Stimulated activated naive CD8-positive, alpha-beta T cell treated with anti-CD3 and anti-CD28 coated beads, Interleukin-15, Interleukin-2, amounts not matched to agents 100 ng/mL and 50 ng/mL, for 24 hours (primary cell): ENCODE measurements at regions not wholly inside any gene's neighbourhood (a gene's known extent, or its start where the extent isn't known, plus 50 kb on each side); places are given as distances from the start of the nearest gene placed in this dataset.

Experiments
- H3K27ac Mint-ChIP-seq: one replicate; pipeline ENCODE4 v1.8.0; 2021; ENCODE audit warnings: mild to moderate bottlenecking, mixed read lengths
- H3K27me3 Mint-ChIP-seq: one replicate; pipeline ENCODE4 v1.8.0; 2021; ENCODE audit warnings: mixed read lengths
- H3K36me3 Mint-ChIP-seq: one replicate; pipeline ENCODE4 v1.8.0; 2021; ENCODE audit warnings: low read depth, mixed read lengths
- H3K4me1 Mint-ChIP-seq: one replicate; pipeline ENCODE4 v1.8.0; 2021; ENCODE audit warnings: low read depth, mixed read lengths
- H3K4me3 Mint-ChIP-seq: one replicate; pipeline ENCODE4 v1.8.0; 2021; ENCODE audit warnings: mild to moderate bottlenecking, mixed read lengths
- H3K9me3 Mint-ChIP-seq: one replicate; pipeline ENCODE4 v1.8.0; 2021; ENCODE audit warnings: mixed read lengths

DNA sequence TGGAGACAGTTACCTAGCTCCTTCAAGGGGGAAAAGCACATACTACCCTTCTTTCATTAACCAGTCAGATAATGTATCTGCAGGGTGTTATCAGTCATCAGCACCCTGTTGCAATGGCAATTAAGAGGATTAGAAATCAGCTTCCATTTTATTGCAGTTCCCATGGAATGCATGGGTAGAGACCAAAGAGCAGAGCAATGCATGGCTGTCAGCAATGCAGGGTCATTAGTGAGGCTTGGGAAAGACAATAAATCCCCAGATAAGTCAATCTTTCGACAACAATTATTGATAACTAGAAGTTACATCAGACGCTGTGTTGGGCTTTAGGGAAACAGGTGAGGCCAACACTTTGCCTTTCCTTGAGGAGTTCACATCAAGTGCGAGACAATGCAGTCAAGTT lies 150.9 kb downstream of the MAFB start:
- Mint-ChIP-seq H3K4me3 (no peak overlapping the region), H3K36me3 (no peaks in the 10 kb centered on the region), H3K9me3 (peaks cover 12% of the 10 kb centered on the region), H3K4me1 (no peaks in the 10 kb centered on the region), H3K27me3 (peaks cover 3% of the 10 kb centered on the region), H3K27ac (no peak overlapping the region)

DNA sequence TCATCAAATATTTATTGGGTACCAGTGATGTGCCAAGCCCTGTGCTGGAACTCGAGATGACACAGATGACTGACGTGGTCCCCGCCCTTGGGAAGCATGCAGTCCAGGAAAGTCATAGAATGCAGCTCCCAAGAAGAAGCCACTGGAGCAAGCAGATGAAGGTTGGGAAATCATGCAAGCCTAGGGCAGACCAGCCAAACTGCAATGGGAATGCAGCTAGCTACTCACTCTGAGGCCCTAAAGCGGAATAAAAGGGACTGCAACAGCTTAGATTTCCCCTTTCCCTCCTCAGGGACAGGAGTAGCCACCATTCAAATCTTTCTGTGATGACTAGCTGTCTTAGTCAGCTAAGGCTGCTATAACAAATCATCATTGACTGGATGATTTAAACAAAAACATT lies 152.2 kb downstream of the MAFB start:
- peaks cover 23% of the 10 kb centered on the region for H3K9me3 Mint-ChIP-seq
- H3K27me3 Mint-ChIP-seq, result peaks cover 3% of the 10 kb centered on the region
- no peaks in the 10 kb centered on the region for H3K4me1 Mint-ChIP-seq
- H3K36me3 Mint-ChIP-seq, result no peaks in the 10 kb centered on the region
- no peak overlapping the region for H3K27ac Mint-ChIP-seq
- H3K4me3 Mint-ChIP-seq, result no peak overlapping the region

DNA sequence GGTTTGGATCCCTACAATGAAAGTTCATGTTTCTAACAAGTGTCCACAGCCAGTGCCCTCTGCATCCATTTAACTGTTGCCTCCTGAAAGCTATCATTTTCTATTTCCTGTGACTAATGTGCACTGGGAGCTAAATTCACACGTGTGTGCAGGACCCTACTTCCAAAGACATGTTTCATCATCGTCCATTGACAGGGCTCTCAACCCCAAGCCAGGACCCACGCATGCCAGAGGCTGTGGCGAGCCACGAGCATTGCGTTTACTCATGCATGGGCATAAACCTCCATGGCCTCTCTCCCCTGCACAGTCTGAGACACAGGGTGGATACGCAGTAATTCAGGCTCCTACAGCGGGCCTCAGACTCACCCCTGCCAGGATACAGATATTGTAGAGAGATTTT lies 153.2 kb downstream of the MAFB start:
- no peak overlapping the region for H3K27ac Mint-ChIP-seq
- no peaks in the 10 kb centered on the region for H3K36me3 Mint-ChIP-seq
- peaks cover 29% of the 10 kb centered on the region for H3K9me3 Mint-ChIP-seq
- no peak overlapping the region for H3K4me3 Mint-ChIP-seq
- no peaks in the 10 kb centered on the region for H3K27me3 Mint-ChIP-seq
- H3K4me1 Mint-ChIP-seq, result no peaks in the 10 kb centered on the region

DNA sequence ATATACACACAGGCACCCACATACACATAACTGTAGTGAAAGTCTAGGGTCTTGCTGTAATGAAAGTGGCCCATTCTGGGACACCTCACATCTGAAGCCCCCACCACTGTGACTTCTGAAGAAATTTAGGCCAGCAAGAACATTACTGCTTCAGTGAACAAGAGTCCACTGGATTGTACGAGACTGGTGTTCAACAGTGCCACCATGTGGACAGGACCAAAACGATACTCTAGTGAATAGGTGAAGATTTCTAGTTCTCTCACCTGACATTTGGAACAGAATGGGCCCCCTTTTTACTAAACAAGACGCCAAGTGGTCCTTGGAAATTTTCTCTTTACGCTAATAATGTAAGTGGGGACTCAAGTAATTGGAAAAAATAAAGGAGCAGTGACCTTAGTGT lies 156.9 kb downstream of the MAFB start:
- Mint-ChIP-seq H3K27ac (no peak overlapping the region), H3K27me3 (no peaks in the 10 kb centered on the region), H3K4me3 (no peak overlapping the region), H3K9me3 (peaks cover 37% of the 10 kb centered on the region), H3K36me3 (no peaks in the 10 kb centered on the region), H3K4me1 (no peaks in the 10 kb centered on the region)

DNA sequence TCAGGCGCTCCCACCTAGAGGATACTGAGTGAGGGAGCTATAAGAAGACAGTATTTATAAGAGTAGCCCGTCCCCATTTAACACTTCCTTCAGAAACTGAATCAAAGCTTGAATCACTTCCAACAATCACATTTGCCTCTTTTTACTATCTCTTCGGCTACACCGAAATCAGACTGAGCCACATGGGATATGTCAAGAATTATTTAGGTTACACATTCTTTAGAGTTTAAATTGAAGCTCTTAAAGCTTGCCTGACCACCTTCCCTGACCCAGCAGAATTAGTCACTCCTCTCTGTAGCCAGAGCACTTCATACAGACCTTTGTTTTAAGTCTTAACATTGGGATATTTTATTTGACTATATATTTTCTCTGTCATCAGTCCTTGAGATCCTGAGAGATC lies 163.7 kb downstream of the MAFB start:
- Mint-ChIP-seq H3K9me3 (peaks cover 4% of the 10 kb centered on the region), H3K27me3 (peaks cover 6% of the 10 kb centered on the region), H3K36me3 (no peaks in the 10 kb centered on the region), H3K4me3 (no peak overlapping the region), H3K27ac (no peak overlapping the region), H3K4me1 (no peaks in the 10 kb centered on the region)

DNA sequence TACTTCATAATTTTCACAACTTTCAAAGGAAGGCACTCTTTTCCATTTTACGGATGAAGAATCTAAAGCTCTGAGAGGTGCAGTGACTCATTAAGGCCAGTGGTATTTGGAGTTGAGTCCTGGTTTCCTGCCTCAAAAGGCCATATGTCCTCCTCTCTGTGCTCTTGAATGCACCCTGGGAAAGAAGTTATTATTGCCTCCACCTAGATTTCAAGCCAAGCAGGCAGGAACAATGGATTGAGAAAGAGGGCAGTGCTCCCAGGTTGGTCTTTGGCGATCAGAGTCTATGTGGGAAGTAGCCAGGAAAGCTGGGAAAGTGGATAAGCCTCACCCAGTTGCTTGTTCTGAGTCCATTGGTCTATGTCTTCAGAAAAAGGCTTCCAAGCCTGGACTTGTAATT lies 165.0 kb downstream of the MAFB start:
- no peak overlapping the region for H3K4me3 Mint-ChIP-seq
- peaks cover 3% of the 10 kb centered on the region for H3K9me3 Mint-ChIP-seq
- H3K36me3 Mint-ChIP-seq, result no peaks in the 10 kb centered on the region
- peaks cover 6% of the 10 kb centered on the region for H3K27me3 Mint-ChIP-seq
- no peak overlapping the region for H3K27ac Mint-ChIP-seq
- no peaks in the 10 kb centered on the region for H3K4me1 Mint-ChIP-seq

DNA sequence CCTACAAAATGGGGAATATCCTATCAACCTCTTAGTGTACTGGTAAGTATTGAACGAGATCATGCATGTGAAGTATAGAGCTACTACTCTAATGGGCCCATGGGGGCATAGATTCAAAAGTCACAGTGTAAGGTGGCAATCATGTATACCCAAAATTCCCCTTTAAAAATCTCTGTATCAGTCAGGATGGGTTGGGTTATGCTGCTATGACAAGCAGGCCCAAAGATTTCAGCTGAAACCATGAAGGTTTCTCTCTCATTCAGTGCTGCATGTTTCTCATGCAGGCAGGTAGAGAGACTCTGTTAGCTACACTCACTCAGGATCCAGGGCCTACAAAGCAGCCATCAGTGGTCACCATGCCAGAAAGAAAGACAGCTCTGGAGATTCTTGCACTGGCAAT lies 166.6 kb downstream of the MAFB start:
- Mint-ChIP-seq H3K9me3 (no peaks in the 10 kb centered on the region), H3K4me3 (no peak overlapping the region), H3K27ac (no peak overlapping the region), H3K4me1 (no peaks in the 10 kb centered on the region), H3K36me3 (no peaks in the 10 kb centered on the region), H3K27me3 (peaks cover 11% of the 10 kb centered on the region)

DNA sequence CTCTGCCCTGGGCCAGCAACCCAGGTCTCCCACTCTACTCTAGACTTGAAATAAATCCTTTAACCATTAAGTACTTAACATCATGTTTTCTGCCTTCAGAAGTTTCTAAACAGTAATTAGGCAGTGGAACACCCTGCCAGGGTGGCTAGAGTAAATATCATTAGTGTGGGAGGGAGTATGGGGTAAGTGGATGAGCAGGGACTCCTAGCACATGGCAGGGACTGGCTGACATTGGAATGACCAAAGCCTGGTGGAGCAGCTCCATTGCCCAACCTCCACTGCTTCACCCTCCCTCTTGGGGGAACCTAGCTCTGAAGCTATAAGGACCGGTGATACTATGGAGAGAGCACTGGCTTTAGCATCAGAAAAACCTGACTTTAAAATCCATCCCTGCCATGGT lies 167.1 kb downstream of the MAFB start:
- Mint-ChIP-seq H3K27ac (no peak overlapping the region), H3K9me3 (no peaks in the 10 kb centered on the region), H3K4me3 (no peak overlapping the region), H3K4me1 (no peaks in the 10 kb centered on the region), H3K36me3 (no peaks in the 10 kb centered on the region), H3K27me3 (peaks cover 11% of the 10 kb centered on the region)

DNA sequence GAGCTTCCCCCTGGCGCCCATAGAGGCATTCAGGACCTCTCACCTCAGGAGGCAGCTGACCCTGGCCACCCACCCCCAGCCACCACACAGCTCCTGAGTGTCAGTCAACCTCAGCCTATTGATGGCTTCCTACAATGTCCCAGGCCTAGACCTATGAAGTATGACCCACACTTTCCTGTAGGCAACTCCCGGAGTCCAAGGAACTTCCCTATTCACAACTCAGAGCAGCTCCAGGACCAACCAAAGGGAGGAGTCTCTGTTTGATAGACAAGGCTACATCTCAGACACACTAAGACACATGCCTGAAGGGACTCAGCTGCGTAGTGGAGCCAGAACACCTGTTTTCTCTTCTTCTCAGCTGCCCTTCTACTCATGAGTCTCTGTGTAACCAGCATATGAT lies 169.1 kb downstream of the MAFB start:
- Mint-ChIP-seq H3K4me3 (no peak overlapping the region), H3K36me3 (no peaks in the 10 kb centered on the region), H3K9me3 (no peaks in the 10 kb centered on the region), H3K27ac (no peak overlapping the region), H3K4me1 (no peaks in the 10 kb centered on the region), H3K27me3 (peaks cover 9% of the 10 kb centered on the region)

DNA sequence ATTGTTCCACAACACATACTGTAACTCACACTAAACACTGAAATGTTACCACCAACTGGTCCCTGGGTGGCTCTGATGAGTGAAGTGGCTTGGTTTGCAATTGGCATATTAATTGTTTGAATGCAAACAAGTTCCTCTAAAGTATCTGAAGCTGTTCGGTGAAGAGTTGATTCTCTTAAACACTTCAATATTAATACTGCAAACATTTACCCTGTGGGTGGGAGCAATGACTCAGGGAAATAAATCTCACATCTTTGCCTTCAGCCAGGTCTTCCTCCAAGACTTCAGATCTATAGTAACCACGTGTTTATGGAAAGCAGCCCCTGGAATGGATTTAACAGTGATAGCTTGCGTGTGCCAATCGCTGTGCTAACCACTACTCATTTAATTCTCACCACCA lies 176.0 kb downstream of the MAFB start:
- Mint-ChIP-seq H3K36me3 (no peaks in the 10 kb centered on the region), H3K4me1 (no peaks in the 10 kb centered on the region), H3K9me3 (no peaks in the 10 kb centered on the region), H3K4me3 (no peak overlapping the region), H3K27me3 (peaks cover 4% of the 10 kb centered on the region), H3K27ac (no peak overlapping the region)

DNA sequence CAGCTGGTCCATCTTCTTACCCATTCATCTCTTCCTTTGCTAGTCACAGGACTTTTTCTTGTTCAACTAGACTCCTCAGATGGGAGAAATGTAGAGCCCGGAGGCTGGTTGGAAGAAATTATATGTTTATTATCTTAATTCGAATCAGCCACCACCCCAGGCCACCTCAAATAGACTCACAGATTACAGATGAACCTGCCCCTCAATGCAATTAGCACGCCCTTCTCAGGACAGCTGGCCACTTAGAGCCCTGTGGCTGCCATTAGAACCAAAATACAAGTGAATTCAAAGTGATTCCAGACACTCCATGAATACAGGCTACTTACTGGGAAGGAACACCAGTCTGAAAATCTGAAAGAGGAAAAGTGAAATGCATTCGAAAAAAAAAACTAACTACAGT lies 176.4 kb downstream of the MAFB start:
- no peaks in the 10 kb centered on the region for H3K9me3 Mint-ChIP-seq
- H3K36me3 Mint-ChIP-seq, result no peaks in the 10 kb centered on the region
- no peak overlapping the region for H3K4me3 Mint-ChIP-seq
- peaks cover under 1% of the 10 kb centered on the region for H3K27me3 Mint-ChIP-seq
- H3K4me1 Mint-ChIP-seq, result no peaks in the 10 kb centered on the region
- no peak overlapping the region for H3K27ac Mint-ChIP-seq

DNA sequence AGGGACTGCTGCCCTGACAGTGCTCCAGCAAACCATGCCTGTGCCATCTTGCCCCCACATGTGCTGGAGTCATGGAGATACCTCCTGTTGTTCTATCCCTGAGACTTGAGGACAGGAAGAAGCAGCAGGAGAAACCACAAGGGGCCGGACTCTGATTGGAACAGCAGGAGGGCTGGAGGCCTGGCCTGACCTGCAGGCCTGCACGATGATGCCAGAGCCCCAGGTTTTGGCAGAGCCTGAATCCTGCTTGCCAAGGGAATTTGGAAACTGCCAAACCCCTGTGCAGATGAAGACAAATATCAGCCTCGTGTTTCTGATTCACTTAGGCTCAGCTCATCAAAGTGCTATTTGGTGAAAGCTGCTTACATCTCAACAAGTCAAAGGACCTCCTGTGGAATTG lies 177.6 kb downstream of the MAFB start:
- Mint-ChIP-seq H3K4me3 (no peak overlapping the region), H3K36me3 (no peaks in the 10 kb centered on the region), H3K9me3 (no peaks in the 10 kb centered on the region), H3K4me1 (no peaks in the 10 kb centered on the region), H3K27ac (no peak overlapping the region), H3K27me3 (no peaks in the 10 kb centered on the region)

DNA sequence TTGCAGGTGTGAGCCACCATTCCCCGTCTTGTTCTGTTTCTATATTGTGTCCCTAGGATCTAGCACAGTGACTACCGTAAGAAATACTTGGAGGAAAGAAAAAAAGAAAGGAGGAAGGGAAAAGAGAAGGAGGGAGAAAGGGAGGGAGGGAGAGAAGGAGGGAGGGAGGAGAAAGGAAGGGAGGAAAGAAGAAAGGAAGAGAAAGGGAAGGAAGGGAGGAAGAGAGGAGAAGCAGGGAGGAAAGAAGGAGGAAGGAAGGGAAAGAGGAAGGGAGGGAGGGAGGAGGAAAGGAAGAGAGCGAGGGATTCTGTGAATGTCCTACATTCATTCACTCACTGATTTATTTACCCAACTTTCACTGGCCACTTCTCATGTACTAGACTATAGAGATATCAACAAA lies 178.4 kb downstream of the MAFB start:
- Mint-ChIP-seq H3K27me3 (no peaks in the 10 kb centered on the region), H3K9me3 (no peaks in the 10 kb centered on the region), H3K27ac (no peak overlapping the region), H3K4me3 (no peak overlapping the region), H3K4me1 (no peaks in the 10 kb centered on the region), H3K36me3 (no peaks in the 10 kb centered on the region)

DNA sequence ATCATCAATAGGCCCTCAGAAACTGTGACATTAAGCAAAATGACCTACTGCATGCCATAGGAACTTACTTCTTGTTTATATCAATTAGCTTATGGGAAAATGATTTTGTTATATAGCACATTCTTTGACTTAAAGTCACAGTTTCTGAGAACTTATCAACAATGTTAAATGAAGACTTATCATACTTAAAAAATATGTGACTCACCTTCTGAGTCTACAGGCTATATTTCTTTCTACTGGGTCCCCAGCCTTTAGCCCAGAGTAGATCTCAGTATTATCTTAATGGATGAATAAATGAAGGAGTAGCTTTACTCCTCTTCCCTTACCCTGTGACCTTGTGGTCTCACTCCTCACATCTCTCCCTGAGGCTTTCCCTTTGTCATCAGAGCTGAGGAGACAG lies 180.2 kb downstream of the MAFB start:
- no peak overlapping the region for H3K4me3 Mint-ChIP-seq
- H3K9me3 Mint-ChIP-seq, result no peaks in the 10 kb centered on the region
- H3K27ac Mint-ChIP-seq, result no peak overlapping the region
- no peaks in the 10 kb centered on the region for H3K27me3 Mint-ChIP-seq
- no peaks in the 10 kb centered on the region for H3K4me1 Mint-ChIP-seq
- no peaks in the 10 kb centered on the region for H3K36me3 Mint-ChIP-seq

DNA sequence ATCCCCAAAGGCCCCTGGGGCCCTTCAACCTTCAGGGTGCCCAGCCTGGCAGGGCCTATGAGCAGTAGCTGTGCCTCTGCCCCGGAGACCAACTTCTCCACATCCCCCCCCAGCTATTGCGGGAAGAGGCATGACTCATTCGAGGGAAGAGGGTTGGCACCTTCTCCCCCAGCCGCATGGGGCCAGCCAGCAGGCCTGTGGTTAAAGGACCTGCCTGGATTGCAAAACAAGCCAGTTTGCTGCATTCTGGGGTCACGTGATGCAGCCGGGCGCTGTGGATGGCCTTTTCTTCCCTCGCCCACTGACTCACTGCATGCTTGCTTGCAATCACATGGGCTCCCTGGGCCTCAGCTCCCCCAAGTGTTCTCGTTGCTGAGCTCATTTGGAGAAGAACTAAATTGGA lies 182.5 kb downstream of the MAFB start:
- Mint-ChIP-seq H3K27ac (no peak overlapping the region), H3K36me3 (no peaks in the 10 kb centered on the region)

DNA sequence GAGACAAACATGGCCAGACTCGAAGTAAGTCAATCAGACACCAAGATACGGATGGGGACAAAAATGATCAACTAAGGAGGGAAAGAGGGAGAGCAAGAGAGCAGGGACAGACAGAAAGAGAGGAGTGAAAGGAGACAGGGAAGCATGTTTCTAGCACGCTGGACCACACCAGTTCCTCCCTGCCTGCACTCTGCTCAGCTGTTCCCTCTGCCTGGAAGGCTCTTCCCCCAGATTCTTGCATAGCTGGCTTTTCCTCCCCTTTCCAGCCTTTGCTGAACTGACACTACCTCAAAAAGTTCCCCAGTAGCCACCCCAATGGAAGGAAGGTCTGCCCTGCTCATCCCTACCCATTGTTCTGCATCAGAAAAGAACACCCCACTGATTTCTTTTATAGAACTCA lies 185.9 kb downstream of the MAFB start:
- Mint-ChIP-seq H3K27ac (no peak overlapping the region), H3K9me3 (no peaks in the 10 kb centered on the region), H3K4me1 (no peaks in the 10 kb centered on the region), H3K27me3 (peaks cover 5% of the 10 kb centered on the region), H3K4me3 (no peak overlapping the region), H3K36me3 (no peaks in the 10 kb centered on the region)

More for the DNA sequence above, 182.5 kb downstream of the MAFB start:
- H3K9me3 Mint-ChIP-seq, result no peaks in the 10 kb centered on the region
- H3K27me3 Mint-ChIP-seq, result no peaks in the 10 kb centered on the region
- no peaks in the 10 kb centered on the region for H3K4me1 Mint-ChIP-seq
- no peak overlapping the region for H3K4me3 Mint-ChIP-seq

DNA sequence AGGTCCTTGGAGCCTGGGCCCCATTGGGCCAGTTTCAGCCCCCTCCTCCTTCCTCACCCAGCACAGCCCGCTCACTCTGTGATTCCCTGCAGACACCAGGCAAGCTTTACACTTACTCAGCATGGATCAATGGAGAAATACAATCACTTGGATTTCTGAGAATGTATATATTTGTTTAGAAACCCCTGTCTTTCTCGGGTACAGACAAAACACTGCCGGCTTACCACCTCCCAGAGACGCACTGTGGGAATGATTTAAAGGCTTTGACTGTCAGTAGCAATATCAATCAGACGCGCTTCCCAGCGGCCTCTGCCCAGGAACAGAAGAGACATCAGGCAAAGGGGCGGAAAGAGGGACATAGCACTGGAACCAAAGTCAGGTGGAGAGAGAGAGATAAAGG lies 186.5 kb downstream of the MAFB start:
- Mint-ChIP-seq H3K4me1 (no peaks in the 10 kb centered on the region), H3K4me3 (no peak overlapping the region), H3K9me3 (no peaks in the 10 kb centered on the region), H3K27ac (no peak overlapping the region), H3K36me3 (no peaks in the 10 kb centered on the region), H3K27me3 (peaks cover 5% of the 10 kb centered on the region)
